COLO829 (cell line): ENCODE measurements at regions not wholly inside any gene's neighbourhood (a gene's known extent, or its start where the extent isn't known, plus 50 kb on each side); places are given as distances from the start of the nearest gene placed in this dataset.

ENCODE experiments used
- DNase-seq: peaks from one replicate; pipeline ENCODE4 v3.0.0; 2012; ENCODE audit warnings: low spot score

DNA sequence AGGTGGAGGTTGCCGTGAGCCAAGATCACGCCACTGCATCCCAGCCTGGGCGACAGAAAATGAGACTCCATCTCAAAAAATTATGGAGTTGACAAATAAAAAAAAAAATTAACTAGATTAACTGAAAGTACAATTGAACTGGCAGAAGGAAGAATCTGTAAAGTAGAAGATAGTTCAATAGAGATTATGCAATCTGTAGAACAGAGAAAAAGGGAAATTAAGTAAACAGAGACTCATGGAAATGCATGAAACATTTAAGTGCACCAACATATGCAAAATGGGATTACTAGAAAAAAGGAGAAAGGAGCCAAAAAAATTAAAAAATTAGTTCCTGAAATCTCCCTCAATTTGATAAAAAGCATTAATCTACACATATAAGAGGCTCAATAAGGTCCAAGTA lies 188.8 kb upstream of the KHDRBS2 start:
- DNase-seq = no peak

DNA sequence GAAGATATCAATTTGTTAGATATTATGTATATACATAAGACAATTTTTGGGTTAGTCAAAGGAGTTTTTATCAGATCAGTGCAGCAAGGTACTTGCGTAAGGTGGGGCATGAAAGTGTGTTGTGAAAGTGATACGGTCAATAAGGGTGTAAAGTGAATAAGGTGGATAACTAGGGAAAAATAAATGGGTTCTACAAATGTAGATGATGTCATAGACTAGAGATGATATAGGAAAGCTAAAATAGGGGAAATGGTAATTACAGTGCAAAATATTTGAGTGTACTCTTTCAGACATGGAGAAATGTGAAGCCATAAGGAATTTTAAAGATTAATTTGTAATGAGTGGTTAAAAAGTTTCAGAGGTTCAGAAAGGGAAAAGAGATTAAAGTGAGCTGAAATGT lies 180.6 kb upstream of the KHDRBS2 start:
- no peak for DNase-seq

DNA sequence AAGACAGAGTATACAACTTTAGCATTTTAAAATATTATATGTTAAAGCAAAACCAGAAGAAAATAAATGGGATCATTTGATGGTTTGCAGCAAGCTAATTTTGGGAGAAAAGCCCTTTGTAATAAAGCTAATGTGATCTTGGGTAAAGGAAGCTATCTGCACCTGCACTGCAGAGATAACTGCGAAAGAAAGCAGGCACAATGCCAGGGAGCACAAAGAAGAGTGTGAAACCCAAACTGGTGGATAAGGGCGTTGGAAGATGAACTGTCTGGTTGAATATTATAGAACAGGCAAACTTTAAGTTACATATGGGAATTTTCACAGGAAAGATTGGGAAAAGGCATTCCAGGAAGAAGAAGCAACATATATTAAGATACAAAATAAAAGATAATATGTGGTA lies 179.2 kb upstream of the KHDRBS2 start:
- DNase-seq = no peak

DNA sequence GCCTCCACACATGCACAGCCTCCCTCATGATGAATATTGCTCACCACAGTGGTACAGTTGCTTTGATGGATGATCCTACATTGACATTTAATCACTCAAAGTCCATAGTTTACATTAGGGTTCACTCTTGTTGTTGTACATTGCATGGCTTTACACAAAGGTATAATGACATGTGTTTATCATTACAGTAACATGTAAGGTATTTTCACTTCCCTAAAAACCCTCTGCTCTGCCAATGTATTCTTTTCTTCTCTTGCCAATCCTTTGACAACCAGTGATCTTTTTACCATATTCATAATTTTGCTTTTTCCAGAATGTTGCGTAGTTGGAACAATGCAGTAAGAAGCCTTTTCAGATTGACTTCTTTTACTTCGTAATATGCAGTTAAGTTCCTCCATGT lies 166.6 kb upstream of the KHDRBS2 start:
- no peak for DNase-seq

DNA sequence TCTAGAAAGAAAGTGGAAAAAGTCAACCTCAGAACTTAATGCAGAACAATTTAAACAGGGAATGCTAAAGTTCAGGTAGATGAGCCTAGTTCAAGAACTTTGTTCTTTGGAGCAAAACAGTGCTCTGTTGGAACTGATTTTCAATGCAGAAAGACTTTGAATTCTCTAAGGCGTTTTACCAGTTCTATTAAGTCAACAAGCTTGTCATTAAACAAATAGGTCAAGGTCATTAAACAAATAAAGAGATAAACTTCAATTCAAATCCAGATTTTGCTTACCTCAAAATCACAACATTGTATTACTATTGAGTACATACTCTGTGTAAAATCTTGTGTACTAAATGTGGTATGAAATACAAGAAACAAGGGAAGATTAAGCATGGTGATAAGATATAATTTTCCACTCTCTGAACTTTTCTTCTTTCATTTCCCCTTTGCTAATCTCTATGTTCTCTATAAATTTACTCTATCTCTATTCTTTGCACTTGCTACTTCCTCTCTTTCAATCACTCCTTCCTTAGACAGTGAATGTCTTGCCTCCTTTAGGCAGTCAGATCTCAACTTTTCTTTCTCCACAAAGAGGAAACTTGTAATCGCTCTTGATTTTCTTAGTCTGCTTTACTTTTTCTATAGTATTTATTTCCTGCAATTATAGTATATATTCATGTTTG lies 160.8 kb upstream of the KHDRBS2 start:
- no peak for DNase-seq

DNA sequence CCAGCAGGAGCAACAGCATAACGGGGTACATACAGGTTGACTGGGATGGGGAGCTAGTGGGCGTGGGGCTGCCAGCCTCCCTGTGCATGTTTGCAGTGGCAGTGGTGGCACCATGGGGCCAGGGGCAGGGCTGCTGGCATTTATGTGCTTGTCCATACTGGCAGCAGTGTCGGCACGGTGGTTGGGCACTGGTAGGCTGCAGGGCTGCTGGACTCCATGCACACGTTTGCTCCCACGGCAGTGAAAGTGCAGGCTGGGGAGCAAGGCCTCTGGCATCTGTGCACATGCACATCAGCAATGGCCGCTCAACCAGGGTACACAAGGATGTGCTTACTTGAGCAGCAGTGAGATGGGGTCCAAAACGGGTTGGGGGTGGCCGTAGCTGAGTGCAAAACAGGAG lies 159.5 kb upstream of the KHDRBS2 start:
- no peak for DNase-seq

DNA sequence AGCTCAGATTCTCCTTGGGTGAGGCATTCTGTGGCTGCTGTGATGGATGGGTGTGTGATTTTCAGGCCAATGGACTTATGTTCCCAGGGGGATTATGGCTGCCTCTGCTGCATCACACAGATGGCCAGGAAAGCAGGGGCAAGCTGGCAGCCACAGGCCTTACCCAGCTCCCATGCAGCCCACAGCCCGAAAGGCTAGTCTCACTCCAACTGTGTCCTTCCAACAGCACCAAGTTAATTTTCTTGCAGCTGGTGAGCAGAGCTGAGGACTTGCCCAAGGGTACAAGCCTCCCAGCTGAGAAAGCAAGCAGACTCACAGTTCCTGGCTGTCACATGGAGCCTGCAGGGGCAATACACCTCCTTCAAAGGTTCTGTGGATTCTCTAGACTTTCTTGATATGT lies 155.2 kb upstream of the KHDRBS2 start:
- no peak for DNase-seq

DNA sequence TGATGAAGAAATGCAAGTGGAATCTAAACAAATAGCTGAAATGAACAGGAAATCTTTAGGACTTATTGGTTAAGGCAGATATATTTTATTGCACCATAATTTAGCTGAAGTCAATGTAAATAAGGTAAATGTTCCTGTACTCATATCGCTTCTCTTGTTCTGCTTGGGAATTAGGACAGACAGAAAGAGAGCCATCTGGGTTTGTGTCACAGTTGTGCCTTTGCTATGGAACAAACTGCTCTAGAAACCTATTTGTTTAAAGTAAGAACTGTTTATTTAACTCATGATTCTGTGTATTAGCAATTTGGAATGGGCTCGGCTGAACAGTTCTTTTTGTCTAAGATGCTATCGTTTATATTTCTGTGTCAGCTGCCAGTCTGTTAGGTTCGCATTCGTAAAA lies 143.8 kb upstream of the KHDRBS2 start:
- no peak for DNase-seq

DNA sequence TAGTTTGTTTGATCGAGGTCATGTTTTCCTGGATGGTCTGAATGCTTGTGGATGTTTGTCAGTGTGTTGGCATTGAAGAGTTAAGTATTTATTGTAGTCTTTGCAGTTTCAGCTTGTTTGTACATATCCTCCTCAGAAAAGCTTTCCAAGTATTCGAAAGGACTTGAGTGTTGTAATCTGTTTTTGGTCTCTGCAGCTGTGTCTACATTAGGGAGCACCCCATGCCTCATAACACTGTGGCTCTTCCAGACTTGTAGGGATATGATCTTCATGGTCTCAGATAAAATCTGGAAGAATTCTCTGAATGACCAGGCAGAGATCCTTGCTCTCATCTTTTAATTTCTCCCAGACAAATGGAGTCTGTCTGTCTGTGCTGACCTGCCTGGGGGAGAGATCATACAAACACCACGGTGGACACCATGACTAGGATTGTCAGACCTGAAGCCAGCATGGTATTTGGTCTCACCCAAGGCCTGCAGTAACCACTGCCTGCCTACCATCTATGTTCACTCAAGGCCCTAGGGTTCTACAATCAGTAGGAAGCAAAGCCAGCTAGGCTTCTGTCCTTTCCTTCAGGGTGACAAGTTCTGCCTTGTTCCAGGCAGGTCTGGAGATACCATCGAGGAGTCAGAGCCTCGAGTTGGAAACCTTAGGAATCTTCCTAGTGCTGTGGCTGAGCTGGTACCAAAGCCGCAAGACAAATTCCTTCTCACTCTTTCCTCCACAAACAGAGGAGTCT lies 114.7 kb upstream of the KHDRBS2 start:
- no peak for DNase-seq

DNA sequence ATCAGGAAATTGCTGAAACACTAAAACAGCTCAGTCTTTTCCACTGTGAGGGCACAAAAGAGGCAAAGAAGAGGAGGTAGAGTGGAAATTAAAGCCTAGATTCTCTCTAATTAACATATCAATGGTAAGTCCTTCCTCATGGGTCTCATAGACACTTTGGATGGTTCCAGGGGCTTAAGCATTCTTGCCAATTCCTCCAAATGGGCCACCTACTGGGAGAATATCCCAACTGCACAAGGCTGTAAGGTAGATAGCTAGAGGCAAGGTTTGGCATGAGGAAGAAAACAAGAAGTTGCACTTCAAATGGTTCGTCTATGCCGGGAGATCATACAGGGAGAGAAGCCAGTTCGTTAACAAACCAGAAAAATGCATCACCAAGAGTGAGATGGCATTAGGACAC lies 107.6 kb upstream of the KHDRBS2 start:
- DNase-seq = no peak

DNA sequence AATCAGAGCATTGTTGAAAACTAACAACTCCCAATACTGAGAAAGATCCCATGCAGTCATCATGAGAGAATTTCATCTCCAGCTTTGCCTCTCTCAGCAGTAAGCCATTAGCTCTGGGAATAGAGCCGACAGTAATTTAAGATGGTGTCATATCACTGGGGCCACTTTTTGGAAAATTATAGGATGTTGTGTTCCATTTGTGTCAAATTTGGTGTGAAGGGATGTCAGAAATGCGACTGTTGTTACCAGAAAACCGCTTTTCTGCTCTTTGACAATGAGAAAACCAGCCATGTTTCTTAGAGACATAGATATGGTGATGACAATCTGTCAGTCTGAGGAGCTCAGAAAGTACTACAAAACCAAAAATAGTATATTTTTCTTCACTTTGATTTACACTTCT lies 106.3 kb upstream of the KHDRBS2 start:
- no peak for DNase-seq

DNA sequence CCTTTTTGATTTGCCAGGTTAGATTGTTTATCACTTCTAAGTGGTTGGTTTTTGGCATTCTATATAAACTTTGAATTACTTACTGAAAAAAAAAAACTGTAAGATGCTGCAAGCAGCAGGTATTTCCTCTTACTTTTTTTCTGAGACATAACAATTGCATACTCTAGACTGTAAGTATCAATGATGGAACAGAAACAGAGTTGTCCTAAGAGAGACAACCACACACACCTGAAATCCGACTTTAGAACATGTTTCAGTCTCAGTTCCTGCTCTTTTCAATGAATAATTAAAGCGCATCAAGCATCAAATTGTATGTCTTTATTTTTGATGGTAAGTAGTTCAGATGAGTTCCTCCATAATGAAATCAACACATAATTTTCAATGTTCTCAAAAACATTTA lies 105.3 kb upstream of the KHDRBS2 start:
- DNase-seq = no peak

DNA sequence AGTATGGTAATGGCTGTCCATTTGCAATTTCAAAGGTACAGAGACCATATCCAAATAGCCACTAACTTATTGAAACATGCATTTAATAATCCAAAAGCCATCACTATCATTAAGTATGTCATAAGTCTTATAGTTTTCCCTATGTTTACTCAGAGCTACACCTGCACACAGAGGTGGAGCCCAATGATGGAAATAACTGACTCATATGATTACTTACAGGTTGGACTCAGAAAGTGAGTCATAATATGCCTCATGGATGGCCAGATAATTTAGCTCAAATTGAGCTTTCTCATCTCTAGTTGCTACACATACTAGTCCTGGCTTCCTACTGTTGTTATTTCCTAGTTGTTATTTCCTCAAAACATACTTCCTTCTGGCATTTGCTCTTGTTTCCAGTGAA lies 104.4 kb upstream of the KHDRBS2 start:
- DNase-seq = no peak

DNA sequence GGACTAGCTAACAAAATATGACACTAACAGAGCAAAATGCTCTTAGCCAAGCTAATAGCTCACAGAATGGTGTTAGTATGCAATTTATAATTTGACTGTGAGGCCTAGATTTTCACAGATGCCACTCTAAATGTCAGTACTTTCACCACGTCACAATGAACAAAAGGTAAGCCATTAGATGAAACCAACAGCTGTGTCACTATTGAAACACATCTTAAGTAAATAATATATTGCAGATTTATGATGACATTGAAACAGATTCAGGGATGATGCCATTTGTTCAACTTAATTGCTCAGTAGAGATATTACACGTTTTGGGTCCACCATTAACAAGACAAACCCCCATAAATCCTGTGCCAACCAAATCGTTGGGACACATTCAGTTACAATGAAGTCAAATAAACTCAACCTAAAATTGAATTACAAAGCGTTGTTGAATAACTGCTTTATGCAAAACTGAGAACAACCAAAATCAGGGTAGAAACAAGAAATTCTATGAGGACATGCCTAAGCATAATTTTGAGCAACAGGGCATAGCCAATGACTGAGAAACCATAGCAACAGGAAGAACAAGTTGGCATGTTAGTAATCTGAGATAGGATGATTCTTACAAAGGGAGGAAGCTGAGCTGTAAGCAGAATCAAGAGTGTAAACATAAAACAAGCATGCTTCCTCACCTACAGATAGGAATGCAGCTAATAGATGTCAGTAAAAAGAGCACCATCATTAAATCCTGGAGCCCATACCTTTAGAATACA lies 85.6 kb upstream of the KHDRBS2 start:
- DNase-seq = no peak

DNA sequence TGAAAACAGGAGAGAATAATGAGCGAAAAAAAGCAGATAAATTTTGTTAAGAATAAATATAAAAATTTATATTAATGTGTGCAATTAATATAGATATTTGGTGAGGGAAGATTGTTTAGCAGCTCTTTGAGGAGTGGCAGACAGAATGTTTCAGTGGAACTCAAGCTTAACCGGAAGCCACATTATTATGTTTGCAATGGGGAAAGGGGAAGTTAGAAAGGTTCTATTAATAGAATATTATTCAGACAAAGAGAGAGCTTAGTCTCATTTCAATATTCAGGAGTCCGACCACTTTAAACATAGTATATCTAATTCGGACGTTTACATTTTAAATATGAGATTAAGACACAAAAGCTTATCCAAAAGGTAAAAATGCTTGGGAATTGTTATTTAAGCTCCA lies 81.6 kb upstream of the KHDRBS2 start:
- no peak for DNase-seq

DNA sequence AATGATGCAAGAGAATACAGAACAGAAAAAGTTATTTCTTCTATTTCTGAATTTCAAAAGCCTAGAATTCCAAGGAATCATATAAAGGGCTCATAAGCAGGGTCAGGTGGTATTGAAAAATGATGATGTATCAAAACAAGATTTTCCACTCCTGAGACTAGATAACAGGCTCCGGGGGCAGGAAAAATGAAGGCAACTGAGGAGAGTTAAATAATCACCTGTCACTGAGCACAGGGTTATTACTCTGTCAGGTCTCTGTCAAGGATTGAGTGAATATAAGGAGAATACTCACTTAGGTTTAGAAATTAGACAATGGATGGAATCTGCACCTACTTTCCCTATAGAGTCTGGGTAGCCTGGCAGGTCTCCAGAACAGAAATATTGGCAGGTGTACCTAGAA lies 76.1 kb upstream of the KHDRBS2 start:
- DNase-seq = no peak

DNA sequence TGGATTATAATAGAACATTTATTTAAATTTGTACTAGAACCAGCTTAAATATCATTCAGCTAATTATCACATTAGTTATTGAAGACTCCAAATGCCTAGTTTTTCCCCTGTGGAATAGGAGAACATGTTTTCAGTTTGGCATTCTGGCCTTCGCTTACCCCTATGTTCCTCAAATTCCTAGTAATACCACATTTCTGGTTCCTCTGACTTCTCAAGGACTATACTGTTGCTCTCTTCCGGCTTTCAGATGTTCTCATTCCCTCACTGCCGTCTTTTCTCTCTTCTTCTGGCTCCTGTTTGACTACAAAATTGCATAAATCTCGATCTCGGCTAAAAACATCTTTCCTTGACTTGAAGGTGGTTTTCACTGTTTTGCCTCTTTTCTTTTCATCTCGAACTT lies 71.8 kb upstream of the KHDRBS2 start:
- no peak for DNase-seq

DNA sequence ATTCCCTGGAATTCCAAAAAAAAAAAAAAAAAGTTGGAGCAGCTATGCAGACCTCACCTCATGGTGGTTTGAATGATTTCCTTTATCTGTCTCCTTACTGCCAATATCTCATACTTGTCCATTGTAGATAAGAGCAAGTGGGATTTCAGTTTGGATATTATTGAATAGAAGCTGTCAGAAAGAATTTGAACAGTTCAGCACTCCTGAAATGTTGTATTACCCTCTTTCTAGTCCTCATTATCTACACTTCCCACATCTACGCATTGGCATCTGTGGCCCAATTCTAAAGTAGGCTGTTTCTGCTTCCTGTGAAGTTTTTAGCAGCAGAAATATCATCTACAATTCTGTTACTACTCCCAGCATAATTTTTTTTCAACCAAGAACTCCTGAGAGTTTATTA lies 68.2 kb upstream of the KHDRBS2 start:
- DNase-seq = no peak

DNA sequence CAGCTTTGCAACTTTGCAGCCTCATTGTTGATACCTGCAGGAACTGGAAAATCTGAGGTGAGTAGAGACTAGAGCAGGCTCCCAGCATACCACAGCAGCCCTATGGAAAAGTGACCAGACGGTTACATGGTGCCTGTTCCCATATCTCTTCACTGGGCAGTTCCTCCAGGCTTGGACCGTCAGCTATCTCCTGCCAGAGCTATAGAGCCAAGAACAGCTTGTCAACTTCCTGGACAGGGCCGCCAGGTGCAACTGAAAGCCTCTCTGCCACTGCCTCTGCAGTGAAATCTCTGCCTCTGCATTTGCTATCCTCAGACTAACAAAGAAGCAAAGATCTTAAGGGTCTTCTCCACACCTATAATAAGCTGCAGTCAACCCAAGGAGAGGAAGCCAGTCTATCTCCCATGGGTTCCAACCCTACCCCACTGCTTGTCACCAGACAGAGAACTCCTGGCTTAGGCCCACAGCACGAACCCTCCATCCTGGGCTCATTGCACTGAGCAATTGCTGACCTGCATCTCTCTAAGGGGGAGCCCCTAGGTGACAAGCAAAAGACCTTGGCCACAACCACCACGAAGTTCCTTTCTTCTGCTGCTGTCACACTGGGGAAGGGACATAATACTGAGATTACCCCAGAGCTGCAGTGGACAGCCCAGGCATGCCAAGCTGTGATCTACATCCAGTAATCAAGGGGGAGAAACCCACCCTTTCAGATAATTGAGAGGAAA lies 60.1 kb upstream of the KHDRBS2 start:
- DNase-seq = no peak

DNA sequence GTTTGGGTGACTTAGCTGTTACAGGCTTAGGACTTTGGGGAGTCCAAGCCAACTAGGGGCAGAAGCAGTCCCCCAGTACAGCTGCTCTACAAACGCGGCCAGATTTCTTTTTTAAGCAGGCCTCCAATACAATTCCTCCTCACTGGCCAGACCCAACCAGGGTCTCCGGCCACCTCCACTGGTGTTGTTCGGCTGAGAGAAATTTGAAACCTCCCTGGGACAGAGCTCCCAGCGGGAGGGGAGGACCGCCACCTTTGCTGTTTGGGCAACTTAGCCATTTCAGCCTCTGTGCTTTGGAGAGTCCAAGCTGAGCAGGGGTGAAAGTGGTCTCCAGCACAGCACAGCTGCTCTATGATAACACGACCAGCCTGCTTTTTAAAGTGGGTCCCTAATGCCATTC lies 59.4 kb upstream of the KHDRBS2 start:
- DNase-seq = no peak

DNA sequence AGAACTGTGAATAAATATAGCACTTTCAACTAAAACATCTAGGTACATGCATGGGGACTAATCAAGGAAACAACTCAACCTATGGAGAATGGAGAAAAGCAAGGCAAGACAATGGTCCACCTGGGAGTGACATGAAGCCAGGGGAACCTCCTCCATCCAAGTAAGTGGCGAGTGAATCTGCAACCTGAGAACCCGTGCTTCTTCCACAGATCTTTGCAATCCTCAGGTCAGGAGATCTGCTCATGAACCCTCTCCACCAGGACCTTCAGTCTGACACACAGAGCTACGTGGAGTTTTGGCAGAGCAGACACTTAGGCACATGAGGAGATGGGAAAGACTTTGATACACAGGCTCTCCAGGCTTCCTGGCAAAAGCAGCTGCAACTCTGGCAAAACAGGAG lies 58.8 kb upstream of the KHDRBS2 start:
- DNase-seq = no peak

DNA sequence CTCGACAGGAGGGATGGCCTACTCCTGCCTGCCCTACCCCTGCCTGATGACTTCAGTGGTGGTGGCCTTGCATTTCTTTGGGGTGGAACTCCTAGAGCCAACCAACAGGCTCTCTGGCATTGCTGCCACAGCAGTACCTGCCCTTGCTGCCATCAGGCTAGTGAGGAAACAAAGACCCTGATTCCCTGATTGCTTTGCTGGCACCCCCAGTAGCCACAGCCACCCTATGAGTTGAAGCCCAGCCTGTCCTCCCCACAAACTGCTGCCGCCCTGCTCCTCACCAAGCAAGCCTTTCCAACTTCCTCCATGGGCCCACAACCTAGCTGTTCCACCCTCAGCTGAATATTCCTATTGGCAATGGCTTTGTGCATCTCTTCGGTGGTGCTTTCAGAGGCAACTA lies 52.5 kb upstream of the KHDRBS2 start:
- DNase-seq = no peak
